Stimulated activated naive CD8-positive, alpha-beta T cell treated with anti-CD3 and anti-CD28 coated beads, Interleukin-15, Interleukin-2, amounts not matched to agents 100 U/mL and 50 U/mL, for 24 hours (primary cell): ENCODE measurements at regions not wholly inside any gene's neighbourhood (a gene's known extent, or its start where the extent isn't known, plus 50 kb on each side); places are given as distances from the start of the nearest gene placed in this dataset.
"Not testable (repeated sequence)": the region's sequence is repeated elsewhere in the genome, so short reads cannot be mapped to it uniquely, and the experiment has no call there.

Experiments
- ATAC-seq: fragments of 150-1000 bp; cut with Tn5 transposase; one replicate; pipeline ENCODE4 v1.10.0; 2021
- DNase-seq: peaks from one replicate; pipeline ENCODE4 v3.0.0; 2021

DNA sequence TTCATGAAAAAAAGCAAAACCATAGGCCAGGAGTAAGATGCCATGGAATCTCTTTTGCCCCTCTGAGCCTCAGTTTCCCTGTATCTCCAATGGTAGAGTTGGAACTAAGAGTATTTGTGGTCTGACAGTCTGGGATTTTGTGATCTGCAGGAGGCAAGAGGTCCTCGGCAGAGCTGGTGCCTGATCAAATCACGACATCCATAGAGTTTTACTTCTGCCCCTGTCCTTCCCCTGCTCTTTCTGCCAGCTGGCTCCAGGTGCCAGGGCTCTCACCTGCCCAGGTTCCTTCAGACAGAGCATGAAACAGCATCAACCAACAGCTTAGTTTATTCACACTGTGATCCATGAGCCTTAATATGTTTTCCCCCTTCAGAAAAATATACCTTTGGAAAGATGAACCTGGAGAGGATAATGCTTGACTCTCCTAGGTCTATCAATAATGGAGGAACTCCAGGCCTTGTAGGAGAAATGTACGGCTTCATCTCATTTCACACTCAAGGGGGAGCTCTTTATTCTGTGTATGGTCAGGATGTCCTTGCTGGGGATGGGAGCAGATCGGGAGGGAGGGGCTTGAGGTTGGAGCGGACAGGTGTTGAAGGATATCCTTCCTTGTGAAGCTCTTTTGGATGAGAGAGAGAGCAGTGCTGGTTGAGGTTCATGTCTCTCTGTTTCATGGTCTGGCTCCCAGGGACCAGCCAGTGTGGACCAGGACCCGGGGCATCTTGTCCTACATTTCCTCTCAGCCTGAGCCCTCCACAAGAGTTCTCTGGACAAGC is 309.9 kb downstream of the RPLP1 start:
- no peak for DNase-seq

DNA sequence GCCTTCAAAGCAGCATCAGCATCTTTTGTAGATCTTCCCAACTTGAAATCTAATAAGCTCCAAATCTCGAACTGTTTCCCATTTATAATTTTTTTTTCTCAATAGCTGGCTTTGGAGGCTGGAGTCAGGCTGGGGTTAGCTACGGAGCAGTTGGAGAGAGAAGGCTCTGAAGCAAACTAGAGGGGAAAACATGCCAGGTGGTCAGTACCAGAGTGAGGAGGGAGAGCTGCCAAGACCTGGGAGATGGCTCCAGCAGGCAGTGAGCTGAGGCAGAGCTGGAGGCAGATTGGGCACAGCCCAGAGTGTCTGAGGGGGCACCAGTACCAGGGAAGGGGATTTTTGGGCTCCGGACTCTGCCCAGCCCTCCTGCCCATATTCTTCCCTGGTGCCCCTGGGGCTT is 311.2 kb downstream of the RPLP1 start:
- DNase-seq, result no peak
- no peak for ATAC-seq

More for the DNA sequence above, 309.9 kb downstream of the RPLP1 start:
- ATAC-seq, result no peak

DNA sequence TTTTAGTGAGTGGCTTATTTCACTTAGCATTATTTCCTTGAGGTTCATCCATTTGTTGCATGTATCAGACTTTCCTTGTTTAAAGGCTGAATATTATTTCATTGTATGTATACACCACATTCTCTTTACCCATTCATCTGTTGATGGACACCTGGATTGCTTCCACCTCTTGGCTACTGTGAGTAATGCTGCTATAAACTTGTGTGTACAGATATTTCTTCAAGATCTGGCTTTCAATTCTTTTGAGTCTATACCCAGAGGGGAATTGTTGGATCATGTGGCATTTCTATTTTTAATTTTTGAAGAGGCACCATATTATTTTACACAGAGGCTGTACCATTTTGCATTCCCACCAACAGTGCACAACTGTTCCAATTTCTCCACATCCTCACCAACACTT is 313.5 kb downstream of the RPLP1 start:
- ATAC-seq, result no peak
- DNase-seq, result no peak

DNA sequence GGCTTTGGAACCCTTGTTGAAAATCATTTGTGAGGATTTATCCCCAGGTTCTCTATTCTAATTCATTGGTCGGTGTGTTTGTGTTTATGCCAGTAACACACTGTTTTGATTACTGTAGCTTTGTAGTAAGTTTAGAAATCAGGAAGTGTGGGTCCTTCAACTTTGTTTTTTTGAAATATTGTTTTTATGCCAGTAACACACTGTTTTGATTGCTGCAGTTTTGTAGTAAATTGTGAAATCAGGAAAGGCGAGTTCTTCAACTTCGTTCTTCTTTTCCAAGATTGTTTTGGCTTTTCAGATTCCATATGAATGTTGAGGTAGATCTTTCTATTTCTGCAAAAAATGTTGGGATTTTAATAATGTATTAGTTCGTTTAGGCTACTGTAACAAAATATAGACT is 314.6 kb downstream of the RPLP1 start:
- ATAC-seq, result no peak
- no peak for DNase-seq

DNA sequence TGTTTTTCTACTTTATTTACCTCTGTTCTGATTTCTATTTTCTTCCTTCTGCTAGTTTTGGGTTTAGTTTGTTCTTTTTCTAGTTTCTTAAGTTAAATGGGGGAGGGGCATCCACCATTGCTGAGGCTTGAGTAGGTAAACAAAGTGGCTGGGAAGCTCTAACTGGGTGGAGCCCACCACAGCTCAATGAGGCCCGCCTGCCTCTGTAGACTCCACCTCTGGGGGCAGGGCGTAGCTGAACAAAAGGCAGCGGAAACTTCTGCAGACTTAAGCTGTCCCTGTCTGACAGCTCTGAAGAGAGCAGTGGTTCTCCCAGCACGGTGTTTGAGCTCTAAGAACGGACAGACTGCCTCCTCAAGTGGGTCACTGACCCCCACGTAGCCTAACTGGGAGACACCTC is 316.7 kb downstream of the RPLP1 start:
- not testable (repeated sequence) for DNase-seq, ATAC-seq

DNA sequence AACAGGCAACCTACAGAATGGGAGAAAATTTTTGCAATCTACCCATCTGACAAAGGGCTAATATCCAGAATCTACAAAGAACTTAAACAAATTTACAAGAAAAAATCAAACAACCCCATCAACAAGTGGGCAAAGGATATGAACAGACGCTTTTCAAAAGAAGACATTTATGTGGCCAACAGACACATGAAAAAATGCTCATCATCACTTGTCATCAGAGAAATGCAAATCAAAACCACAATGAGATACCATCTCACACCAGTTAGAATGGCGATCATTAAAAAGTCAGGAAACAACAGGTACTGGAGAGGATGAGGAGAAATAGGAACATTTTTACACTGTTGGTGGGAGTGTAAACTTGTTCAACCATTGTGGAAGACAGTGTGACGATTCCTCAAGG is 321.6 kb downstream of the RPLP1 start:
- ATAC-seq, DNase-seq: not testable (repeated sequence)

DNA sequence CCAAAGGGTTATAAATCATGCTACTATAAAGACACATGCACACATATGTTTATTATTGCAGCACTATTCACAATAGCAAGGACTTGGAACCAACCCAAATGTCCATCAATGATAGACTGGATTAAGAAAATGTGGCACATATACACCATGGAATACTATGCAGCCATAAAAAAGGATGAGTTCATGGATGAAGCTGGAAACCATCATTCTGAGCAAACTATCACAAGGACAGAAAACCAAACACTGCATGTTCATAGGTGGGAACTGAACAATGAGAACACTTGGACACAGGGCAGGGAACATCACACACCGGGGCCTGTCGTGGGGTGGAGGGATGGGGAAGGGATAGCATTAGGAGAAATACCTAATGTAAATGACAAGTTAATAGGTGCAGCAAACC is 322.1 kb downstream of the RPLP1 start:
- not testable (repeated sequence) for DNase-seq, ATAC-seq

DNA sequence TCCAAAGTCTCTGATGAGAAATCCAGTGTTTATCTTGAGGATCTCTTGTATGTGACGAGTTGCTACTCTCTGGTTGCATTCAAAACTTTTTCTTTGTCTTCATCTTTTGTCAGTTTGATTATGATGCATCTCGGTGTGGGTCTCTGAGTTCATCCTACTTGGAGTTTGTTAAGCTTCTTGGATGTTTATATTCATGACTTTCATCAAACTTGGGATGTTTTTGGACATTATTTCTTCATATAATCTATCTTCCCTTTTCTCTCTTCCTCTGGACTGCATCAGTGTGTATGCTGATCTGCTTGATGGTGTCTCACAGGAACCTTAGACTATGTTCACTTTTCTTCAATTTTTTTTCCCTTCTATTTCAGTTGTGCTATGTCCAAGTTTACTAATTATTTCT is 320.4 kb downstream of the TLE3 start:
- DNase-seq (no peak), ATAC-seq (no peak)

DNA sequence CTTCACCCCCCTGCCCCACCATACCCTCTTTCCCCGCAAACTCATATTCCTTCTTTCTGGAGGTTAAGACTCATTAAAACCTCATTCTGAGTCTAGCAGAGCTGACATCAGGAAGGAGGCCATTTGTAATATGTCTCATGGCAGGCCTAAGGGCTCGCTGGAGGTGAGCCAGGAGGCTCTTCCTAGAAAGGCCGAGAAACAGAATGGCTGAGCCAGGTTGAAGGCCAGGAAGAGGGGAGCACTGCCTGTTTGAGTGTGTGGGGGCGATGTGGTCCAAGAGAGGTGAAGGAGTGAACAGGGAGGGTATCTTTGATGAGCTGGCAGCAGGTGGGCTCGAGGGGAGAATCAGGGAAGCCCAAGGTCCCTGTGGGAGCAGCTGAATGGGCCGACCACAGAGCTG is 317.3 kb downstream of the TLE3 start:
- no peak for DNase-seq
- ATAC-seq, result no peak

DNA sequence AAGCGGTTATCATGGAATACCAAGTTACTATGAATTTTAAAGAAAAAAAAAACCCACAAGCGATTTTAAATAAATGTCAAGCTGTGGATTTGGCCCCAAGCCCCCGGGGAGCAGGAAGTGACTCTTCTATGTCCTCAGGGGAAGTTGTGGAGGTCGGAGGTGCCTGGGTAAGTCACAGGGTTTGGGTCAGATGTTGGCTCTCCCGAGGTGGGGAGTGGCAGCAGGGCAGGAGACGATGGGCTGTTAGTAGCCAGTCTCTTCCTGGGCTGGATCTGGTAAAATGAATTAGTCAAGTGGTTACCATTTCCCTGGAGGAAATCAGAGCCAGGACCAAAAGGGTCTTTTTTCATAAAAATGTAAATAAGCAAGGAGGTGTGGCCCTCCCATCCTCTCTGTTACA is 316.7 kb downstream of the TLE3 start:
- ATAC-seq (no peak), DNase-seq (no peak)

DNA sequence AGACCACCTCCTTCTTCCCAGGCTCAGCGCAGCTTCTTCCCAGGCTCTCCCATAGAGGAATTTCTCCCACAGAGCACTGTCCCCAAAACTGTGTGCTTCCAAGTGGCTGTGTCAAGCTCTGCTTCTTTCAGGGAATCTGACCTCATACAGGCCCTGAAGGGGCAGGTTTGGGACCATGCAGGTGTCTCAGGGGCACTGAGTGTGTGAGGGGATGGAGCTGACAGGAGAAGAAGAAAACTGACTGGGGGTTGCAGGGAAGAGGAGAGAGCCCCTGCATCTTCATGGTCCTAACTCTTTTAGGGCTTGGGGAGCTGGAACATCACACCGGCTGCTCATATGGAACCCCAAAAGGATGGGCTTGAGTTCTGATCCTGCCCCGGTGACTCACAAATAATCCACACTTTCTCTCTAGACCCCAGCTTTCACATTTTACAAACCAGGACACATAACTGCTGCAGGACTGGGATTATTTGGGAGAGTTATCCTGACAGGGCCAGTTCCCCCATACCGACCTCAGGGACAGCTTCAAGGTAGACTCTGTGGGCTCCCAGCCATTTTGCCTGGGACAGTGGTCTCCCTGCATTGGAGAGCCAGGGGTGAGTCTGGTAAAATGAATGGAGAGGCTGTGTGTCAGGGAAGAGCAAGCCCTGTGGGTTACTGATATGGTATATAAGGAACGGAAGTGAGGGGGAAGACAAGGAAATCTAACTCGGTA is 316.1 kb downstream of the TLE3 start:
- no peak for DNase-seq

DNA sequence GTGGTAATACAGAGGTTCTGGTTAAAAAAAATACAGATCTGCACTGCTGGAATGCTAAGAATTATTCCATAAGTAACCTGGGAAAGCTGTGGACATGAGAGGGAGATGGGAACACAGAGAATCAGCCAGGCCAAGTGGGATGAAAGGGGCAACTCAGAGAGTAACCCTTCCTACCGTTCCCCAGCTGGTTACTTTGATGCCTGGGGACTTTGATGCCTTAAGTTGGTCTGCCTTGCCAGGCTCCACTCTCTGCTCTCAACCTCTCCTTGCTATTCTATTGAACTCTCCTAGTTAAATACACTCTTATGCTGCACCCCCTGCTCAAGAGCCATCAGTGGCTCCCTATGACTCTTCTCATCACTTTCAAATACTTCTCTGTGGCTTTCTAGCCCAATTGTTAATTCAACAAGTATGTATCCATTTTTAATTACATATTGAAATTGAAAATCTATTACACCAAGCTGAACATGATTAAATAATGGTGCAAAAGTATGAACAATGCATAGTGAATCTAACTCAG is 315.5 kb downstream of the TLE3 start:
- ATAC-seq (no peak), DNase-seq (no peak)

More for the DNA sequence above, 316.1 kb downstream of the TLE3 start:
- no peak for ATAC-seq

DNA sequence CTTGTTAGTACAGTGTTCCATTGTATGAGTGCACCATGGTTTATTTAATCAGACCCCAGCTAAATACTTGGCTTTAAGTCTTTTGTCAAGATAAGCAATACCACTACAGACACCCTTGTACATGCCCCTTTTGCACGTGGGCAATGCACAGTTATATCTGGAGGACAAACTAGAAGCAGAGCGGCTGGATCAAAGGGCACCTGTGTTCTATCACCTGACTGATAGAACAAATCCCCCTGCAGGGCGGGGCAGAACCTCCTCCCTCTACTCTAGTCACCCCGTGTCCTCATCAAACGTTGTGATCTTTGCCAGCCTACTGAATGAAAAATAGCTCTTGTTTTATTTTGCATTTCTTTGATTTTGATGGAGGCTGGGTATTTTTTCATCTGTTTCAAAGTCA is 314.9 kb downstream of the TLE3 start:
- ATAC-seq, result peak; percentile 58
- peak; percentile 25 for DNase-seq

DNA sequence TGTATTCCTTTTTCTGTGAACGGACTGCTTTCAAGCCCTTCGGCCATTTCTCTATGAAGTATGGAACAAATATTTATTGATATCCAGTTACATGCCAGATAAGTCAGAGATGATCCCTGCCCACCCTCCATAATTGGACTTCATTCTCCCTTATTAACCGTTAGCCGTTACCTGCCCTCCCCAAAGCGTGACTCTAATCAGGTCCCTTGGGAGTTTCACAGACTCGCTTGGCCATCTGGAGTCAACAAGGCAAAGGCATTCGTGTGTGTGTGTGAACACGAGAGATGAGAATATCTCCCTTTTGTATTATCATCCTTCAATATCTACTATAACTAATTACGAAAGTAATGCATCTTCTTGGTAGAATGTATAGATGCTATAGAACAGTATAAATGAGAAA is 314.5 kb downstream of the TLE3 start:
- DNase-seq (no peak), ATAC-seq (no peak)

DNA sequence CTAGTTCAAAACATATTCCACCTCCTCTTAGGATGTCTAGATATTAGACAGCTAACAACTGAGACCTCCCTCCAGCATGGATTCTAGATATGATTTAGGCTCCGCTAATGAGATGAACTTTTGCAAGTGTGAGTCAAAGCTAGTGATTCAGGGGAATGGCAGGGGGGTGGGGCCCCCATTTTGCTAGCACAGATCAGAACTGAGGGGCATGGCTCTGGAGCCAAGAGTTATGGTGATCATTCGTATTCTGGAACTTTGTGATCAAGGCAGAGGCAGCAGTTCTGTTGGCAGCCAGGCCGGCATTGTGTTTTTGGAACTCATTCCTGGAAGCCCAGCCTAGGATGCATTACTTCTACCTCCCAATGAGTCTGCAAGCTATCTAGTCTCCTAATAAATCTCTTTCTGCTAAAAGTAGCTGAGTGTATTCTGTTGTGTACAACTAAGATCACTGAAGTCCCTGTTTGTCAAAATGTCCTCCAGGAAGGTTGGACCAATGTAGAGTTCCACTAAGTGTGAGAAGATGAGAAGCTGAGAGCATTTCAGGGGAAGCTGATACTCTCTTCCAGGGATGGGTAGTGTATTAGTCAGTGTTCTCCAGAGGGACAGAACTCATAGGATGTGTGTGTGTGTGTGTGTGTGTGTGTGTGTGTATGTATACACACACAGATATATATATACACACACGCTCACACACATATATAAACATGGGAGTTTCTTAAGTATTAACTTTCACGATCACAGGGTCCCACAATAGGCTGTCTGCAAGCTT is 312.7 kb downstream of the TLE3 start:
- DNase-seq, result no peak
- no peak for ATAC-seq

DNA sequence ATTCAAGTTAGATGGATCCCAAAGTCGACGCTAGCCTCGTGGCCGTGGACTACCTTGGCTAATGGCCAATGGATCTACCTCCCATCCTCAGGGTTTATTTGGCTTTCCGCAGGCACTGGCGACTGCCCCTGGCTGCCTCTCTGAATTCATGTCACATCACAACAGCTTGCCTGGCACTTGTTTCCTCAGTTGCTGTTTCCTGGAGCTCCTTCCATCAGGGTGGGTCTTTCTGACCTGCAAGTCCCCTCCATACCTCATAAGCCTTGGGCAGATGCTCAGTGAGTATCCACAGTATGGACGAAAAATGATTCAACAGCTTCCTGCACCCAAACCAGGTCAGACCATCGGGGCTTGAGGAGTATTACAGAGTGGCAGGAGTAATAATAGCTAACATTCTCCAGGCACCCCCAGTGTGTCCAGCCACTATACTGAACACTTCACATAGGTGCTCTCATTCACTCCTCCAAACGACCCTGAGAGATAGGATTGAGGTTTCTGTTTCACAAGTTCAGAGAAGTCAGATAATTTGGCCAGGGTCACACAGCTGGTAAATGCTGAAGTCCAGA is 311.5 kb downstream of the TLE3 start:
- no peak for ATAC-seq
- no peak for DNase-seq

DNA sequence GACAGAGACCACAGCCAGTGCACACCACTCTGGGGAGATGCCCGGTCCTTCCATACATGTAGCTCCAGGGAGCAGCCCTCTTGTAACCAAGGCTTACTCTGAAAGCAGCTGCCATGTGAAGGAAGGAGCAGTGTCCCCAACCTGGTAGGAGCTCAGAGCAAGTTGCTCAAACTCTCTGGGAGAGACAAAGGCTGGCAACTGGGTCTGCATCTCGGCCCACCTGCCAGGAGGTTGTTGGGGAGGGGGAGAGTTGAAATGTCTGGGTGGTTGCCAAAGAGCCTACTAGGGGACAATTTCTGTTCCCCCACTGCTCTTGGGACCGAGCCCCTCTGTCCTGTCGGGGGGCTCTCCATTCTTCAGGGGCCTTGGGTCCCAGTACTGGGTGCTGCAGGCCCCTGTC is 309.9 kb downstream of the TLE3 start:
- ATAC-seq (no peak), DNase-seq (no peak)

DNA sequence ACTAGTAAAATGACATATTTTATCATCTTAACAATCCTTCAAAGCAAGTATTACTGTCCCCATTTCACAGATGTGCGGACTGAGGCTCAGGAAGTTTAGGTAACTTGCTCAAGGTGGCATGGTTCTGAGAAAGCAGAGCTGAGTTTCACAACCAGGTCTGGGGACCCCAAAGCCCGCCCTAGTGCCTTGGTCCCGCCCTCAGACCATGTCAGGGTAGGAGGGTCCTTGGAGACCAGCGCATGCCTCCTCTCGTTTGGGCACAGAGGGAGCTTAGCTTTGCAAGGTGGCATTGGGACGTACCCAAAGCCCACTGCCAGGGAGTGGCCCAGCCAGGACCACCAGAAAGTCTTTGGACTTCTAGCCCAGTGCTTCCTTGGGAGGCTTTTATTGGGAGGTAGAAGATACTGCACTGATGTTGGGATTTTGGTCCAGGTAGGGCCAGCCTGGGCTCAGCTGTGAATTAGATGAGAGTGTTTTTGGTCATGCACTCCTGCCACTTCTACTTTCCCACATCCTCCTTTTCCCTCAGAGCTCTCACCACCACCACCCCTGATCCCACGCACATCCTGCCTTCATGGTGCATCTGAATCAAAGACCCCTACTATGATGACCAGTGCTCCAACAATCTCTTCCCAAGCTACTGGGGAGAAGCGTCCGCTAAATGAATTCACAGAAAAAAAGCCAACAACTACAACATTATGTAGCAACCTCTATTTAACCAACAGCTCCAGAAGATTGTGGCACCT is 307.9 kb downstream of the TLE3 start:
- no peak for DNase-seq
- ATAC-seq, result no peak

DNA sequence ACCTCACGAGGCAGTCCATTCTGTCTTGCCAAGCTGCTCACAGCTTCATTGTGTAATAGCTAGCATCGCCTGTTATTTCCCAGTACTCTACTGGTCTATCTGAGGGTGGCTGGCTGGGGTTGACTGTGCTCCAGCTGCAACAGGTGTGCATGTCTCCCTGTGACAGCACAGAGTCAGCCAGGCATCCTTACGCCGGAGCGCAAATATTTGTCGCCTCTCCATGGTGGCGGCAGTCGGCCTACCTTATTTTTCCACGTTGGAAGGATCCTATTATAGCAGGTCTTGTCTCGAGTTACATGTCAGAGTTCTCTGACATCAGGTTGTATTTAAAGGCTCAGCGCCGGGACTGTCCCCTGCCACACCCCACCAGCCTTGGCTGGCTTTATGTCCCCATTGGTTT is 307.1 kb downstream of the TLE3 start:
- DNase-seq (no peak), ATAC-seq (no peak)

DNA sequence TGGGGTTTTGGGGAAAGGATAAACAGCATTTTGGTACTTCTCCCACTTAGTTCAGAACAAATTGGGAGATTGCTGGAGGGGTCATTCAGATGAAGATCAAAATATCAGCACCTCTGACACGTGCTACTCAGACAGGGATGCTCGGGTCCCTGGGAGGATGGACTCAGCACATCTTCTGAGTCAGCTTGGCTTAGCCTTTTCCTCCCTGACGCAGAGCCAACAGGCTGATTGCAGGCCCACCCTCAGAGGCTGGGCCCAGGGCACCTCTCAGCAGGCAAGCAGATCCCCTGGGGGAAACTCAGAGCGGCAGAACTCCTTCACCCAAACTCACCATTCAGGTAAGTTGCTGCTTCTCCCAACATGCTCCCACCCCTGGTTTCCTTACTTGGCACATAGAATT is 304.9 kb downstream of the TLE3 start:
- ATAC-seq (no peak), DNase-seq (no peak)

DNA sequence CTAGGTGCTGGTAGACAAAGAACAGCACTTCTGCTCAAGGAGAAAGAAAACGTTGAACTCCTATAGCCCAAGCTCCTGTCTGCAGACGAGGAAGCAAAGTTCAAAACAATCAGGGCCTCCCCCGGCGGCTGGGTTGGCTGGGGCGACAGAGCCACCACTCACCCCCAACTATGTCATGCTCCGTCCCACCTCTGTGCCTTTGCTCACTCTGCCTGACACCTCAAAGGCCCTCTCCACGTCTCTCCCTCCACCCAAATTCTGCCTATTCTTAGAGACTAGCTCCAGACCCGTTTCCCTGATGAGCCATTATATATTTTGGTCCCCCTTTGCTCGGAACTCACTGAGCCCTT is 304.3 kb downstream of the TLE3 start:
- no peak for ATAC-seq
- no peak for DNase-seq
